Neuronal stem cell (in vitro differentiated cells): ENCODE measurements at regions not wholly inside any gene's neighbourhood (a gene's known extent, or its start where the extent isn't known, plus 50 kb on each side); places are given as distances from the start of the nearest gene placed in this dataset.

Experiments used
- DNase-seq: peaks from one replicate; pipeline ENCODE4 v3.0.0-alpha.2; 2013; ENCODE audit warnings: low spot score
- H2AFZ ChIP-seq: one replicate; pipeline ENCODE4 v1.6.1; 2013; ENCODE audit warnings: mild to moderate bottlenecking, low read length, inconsistent platforms
- H2AK5ac ChIP-seq: 2 replicates; pipeline ENCODE4 v1.6.1; 2013; ENCODE audit warnings: low read depth, mild to moderate bottlenecking, inconsistent platforms, low read length, moderate library complexity, mixed read lengths
- H2BK120ac ChIP-seq: 2 replicates; pipeline ENCODE4 v1.6.1; 2013; ENCODE audit warnings: low read depth, mild to moderate bottlenecking, inconsistent platforms, low read length, moderate library complexity, mixed read lengths
- H2BK12ac ChIP-seq: one replicate; pipeline ENCODE4 v1.6.1; 2013; ENCODE audit warnings: low read length, inconsistent platforms
- H2BK15ac ChIP-seq: 2 replicates; pipeline ENCODE4 v1.6.1; 2013; ENCODE audit warnings: mild to moderate bottlenecking, low read length, inconsistent platforms, mixed read lengths
- H2BK5ac ChIP-seq: one replicate; pipeline ENCODE4 v1.6.1; 2013; ENCODE audit warnings: inconsistent platforms, mild to moderate bottlenecking, low read length, moderate library complexity
- H3K14ac ChIP-seq: one replicate; pipeline ENCODE4 v1.6.1; 2013; ENCODE audit warnings: low read length, inconsistent platforms
- H3K18ac ChIP-seq: 2 replicates; pipeline ENCODE4 v1.6.1; 2013; ENCODE audit warnings: low read length, inconsistent platforms
- H3K23ac ChIP-seq: 2 replicates; pipeline ENCODE4 v1.6.1; 2013; ENCODE audit warnings: low read depth, mild to moderate bottlenecking, mixed read lengths, low read length, inconsistent platforms; ENCODE audit not compliant: poor library complexity
- H3K27ac ChIP-seq: replicated peaks from 3 replicates; pipeline ENCODE4 v1.5.1; 2013; ENCODE audit warnings: low read length, inconsistent platforms
- H3K27me3 ChIP-seq, 3 experiments: 2 replicates each; pipeline ENCODE4 v1.6.1; 2013; ENCODE audit warnings: low read length in 3 of 3, mild to moderate bottlenecking in 2 of 3, inconsistent platforms in 1 of 3, low read depth in 1 of 3, mixed read lengths in 1 of 3, moderate library complexity in 1 of 3; ENCODE audit not compliant: control insufficient read depth in 3 of 3, insufficient read depth in 3 of 3
- H3K36me3 ChIP-seq, 2 donors: replicated peaks in 1 of 2; 2 replicates each; pipeline ENCODE4 v1.6.1; 2013; ENCODE audit warnings: low read length in 2 of 2; ENCODE audit not compliant: control insufficient read depth in 2 of 2, insufficient read depth in 2 of 2
- H3K4ac ChIP-seq: 2 replicates; pipeline ENCODE4 v1.6.1; 2013; ENCODE audit warnings: inconsistent platforms, mild to moderate bottlenecking, low read length, moderate library complexity
- H3K4me1 ChIP-seq, 2 donors: 1 replicate in 1 of 2; 2 replicates in 1 of 2; pipeline ENCODE4 v1.6.1; 2013; ENCODE audit warnings: low read length in 2 of 2, low read depth in 1 of 2; ENCODE audit not compliant: control insufficient read depth in 2 of 2, insufficient read depth in 1 of 2
- H3K4me2 ChIP-seq: one replicate; pipeline ENCODE4 v1.6.1; 2013; ENCODE audit warnings: mild to moderate bottlenecking, low read length, inconsistent platforms; ENCODE audit not compliant: insufficient read depth, poor library complexity, severe bottlenecking
- H3K4me3 ChIP-seq, 2 donors: 2 replicates each; pipeline ENCODE4 v1.5.1; 2013; ENCODE audit warnings: low read length in 2 of 2, mild to moderate bottlenecking in 2 of 2, inconsistent platforms in 1 of 2, moderate library complexity in 1 of 2
- H3K79me1 ChIP-seq: one replicate; pipeline ENCODE4 v1.6.1; 2013; ENCODE audit warnings: low read depth, mild to moderate bottlenecking, inconsistent platforms, low read length, moderate library complexity
- H3K9ac ChIP-seq: one replicate; pipeline ENCODE4 v1.6.1; 2013; ENCODE audit warnings: mild to moderate bottlenecking, low read depth, low read length, inconsistent platforms; ENCODE audit not compliant: poor library complexity
- H3K9me3 ChIP-seq, 2 donors: replicated peaks in 1 of 2; 2 replicates each; pipeline versions ENCODE3 to v1.6.1; 2013; ENCODE audit warnings: low read length in 2 of 2, mild to moderate bottlenecking in 2 of 2, inconsistent platforms in 1 of 2, low read depth in 1 of 2, mixed read lengths in 1 of 2, moderate library complexity in 1 of 2; ENCODE audit not compliant: control insufficient read depth in 2 of 2, insufficient read depth in 1 of 2
- H4K8ac ChIP-seq: one replicate; pipeline ENCODE4 v1.6.1; 2013; ENCODE audit warnings: low read depth, mild to moderate bottlenecking, inconsistent platforms, low read length, moderate library complexity
- H4K91ac ChIP-seq: one replicate; pipeline ENCODE4 v1.6.1; 2013; ENCODE audit warnings: low read length, low read depth, mild to moderate bottlenecking, inconsistent platforms; ENCODE audit not compliant: poor library complexity
- WGBS, 2 donors: extraction: QIAGEN DNeasy Blood & Tissue Kit; methylation state at CpG; one replicate each; pipeline ENCODE4 v1.1.7; 2013; ENCODE audit warnings: missing lambda C conversion rate in 2 of 2, mixed read lengths in 1 of 2; ENCODE audit not compliant: insufficient read length in 2 of 2, insufficient replicate concordance in 1 of 2; ENCODE audit errors: extremely low coverage in 2 of 2; 5-methylcytosine and 5-hydroxymethylcytosine counted together

DNA sequence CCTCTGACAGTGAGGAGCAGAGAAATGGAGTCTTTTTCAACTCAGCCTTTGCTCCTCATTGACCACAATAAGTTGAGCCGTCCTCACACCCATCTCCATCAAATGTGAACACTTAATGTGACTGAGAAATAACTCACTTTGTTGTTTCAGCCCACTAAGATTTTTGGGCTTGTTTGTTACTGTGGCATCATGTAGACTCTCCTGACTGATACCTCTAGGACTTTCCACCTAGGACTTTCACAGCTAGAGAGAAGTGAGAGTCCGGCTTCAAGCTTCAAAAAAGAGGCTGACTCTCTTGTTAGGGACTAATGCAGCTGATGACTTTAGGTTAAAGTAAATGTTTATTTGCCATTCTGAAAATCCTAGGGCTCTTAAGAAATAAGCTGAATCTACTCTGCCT is 435.0 kb downstream of the TMEM114 start:
- no peak overlapping the region for H3K9ac ChIP-seq
- H3K4me3 ChIP-seq: no peak overlapping the region
- H3K79me1 ChIP-seq: no peaks in the 10 kb centered on the region
- no peaks in the 10 kb centered on the region for H3K36me3 ChIP-seq
- peaks cover 0 to 1% of the 10 kb centered on the region in 2 donors for H3K9me3 ChIP-seq
- H3K14ac ChIP-seq: no peak overlapping the region
- H4K91ac ChIP-seq: no peak overlapping the region
- no peak overlapping the region for H2BK15ac ChIP-seq
- H3K4ac ChIP-seq: no peak overlapping the region
- H3K4me2 ChIP-seq: no peak overlapping the region
- H3K4me1 ChIP-seq: no peaks in the 10 kb centered on the region
- no peak for DNase-seq
- no peak overlapping the region for H2AK5ac ChIP-seq
- H3K27me3 ChIP-seq: no peaks in the 10 kb centered on the region
- no peak overlapping the region for H2BK12ac ChIP-seq
- no peak overlapping the region for H2AFZ ChIP-seq
- no peak overlapping the region for H3K23ac ChIP-seq
- H3K18ac ChIP-seq: no peak overlapping the region
- WGBS, 2 donors: no CpG with 5 or more reads among the region's 2 CpGs
- no peak overlapping the region for H4K8ac ChIP-seq
- no peak overlapping the region for H3K27ac ChIP-seq
- no peak overlapping the region for H2BK5ac ChIP-seq
- H2BK120ac ChIP-seq: no peak overlapping the region

DNA sequence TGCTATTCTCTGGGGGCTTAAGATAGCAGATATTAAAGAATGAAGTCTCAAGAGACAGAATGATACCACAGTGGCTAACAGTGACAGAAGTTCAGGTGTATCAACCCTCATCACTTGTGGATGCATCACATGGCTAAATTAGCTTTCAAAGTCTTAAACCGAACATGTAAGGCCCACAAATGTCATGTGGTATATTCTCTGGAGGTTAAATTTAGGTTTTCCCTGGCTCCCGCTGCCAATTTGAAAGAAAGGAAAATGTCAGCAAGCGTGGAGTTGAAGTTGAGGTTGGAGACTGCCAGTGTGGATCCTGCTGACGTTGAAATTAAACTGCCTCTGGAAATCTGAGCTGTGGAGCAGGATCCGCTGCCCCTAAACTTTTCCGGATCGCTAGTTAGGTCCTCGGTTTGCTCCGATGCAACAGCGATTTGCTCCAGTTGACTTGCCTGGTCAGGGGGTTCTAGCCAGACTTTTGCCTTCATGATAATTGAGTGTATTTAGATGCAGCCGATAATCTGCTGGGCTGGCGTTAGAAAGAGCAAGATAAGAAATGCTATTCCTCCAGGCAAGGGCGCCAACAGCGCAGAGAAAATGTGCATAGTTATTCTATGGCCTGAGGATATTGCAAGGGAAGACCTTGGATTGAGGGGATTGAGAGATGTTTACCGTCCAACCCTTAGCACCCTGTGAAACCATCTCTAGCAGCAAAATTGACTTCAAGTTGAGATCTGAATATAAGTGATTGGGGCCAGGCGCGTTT is 443.9 kb downstream of the TMEM114 start:
- no peak overlapping the region for H3K27ac ChIP-seq
- no peak overlapping the region for H3K18ac ChIP-seq
- no peak overlapping the region for H4K91ac ChIP-seq
- WGBS, 2 donors: no CpG with 5 or more reads among the region's 17 CpGs
- H3K4me2 ChIP-seq: no peak overlapping the region
- no peak overlapping the region for H2BK15ac ChIP-seq
- no peak overlapping the region for H3K4me3 ChIP-seq
- no peak for DNase-seq
- no peak overlapping the region for H2AFZ ChIP-seq
- no peaks in the 10 kb centered on the region for H3K4me1 ChIP-seq
- no peak overlapping the region for H3K9ac ChIP-seq
- no peaks in the 10 kb centered on the region for H3K36me3 ChIP-seq
- no peak overlapping the region for H3K14ac ChIP-seq
- no peaks in the 10 kb centered on the region for H3K27me3 ChIP-seq
- H2BK12ac ChIP-seq: no peak overlapping the region
- H3K9me3 ChIP-seq: no peaks in the 10 kb centered on the region
- no peak overlapping the region for H2BK5ac ChIP-seq
- H4K8ac ChIP-seq: no peak overlapping the region
- H3K4ac ChIP-seq: no peak overlapping the region
- H3K23ac ChIP-seq: no peak overlapping the region
- no peaks in the 10 kb centered on the region for H3K79me1 ChIP-seq
- H2BK120ac ChIP-seq: no peak overlapping the region
- H2AK5ac ChIP-seq: no peak overlapping the region

DNA sequence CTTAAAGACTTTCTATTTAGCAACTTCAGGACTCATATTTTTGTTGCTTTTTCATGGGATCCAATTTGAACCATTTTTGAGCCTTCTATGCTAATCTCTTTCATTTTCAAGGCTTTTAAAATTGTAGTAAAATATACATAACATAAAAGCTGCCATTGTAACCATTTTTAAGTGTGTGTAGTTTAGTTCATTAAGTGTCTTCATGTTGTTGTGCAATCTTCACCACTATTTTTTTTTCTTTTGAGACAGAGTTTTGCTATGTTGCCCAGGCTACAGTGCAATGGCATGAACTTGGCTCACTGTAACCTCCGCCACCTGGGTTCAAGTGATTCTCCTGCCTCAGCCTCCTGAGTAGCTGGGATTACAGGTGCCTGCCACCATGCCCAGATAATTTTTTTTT is 451.6 kb downstream of the TMEM114 start:
- DNase-seq: no peak
- H3K79me1 ChIP-seq: no peaks in the 10 kb centered on the region
- H4K8ac ChIP-seq: no peak overlapping the region
- no peak overlapping the region for H3K27ac ChIP-seq
- no peak overlapping the region for H2BK5ac ChIP-seq
- no peak overlapping the region for H3K4me2 ChIP-seq
- no peaks in the 10 kb centered on the region for H3K9me3 ChIP-seq
- H3K4ac ChIP-seq: no peak overlapping the region
- peaks cover 0 to 3% of the 10 kb centered on the region in 2 donors for H3K4me1 ChIP-seq
- H2BK12ac ChIP-seq: no peak overlapping the region
- H3K9ac ChIP-seq: no peak overlapping the region
- WGBS, 2 donors: no CpG with 5 or more reads among the region's 1 CpG
- H2BK15ac ChIP-seq: no peak overlapping the region
- no peak overlapping the region for H2AK5ac ChIP-seq
- H3K4me3 ChIP-seq: no peak overlapping the region
- H3K27me3 ChIP-seq: no peaks in the 10 kb centered on the region
- H3K18ac ChIP-seq: no peak overlapping the region
- no peak overlapping the region for H2BK120ac ChIP-seq
- H4K91ac ChIP-seq: no peak overlapping the region
- no peak overlapping the region for H3K23ac ChIP-seq
- no peaks in the 10 kb centered on the region for H3K36me3 ChIP-seq
- H3K14ac ChIP-seq: no peak overlapping the region
- H2AFZ ChIP-seq: no peak overlapping the region

DNA sequence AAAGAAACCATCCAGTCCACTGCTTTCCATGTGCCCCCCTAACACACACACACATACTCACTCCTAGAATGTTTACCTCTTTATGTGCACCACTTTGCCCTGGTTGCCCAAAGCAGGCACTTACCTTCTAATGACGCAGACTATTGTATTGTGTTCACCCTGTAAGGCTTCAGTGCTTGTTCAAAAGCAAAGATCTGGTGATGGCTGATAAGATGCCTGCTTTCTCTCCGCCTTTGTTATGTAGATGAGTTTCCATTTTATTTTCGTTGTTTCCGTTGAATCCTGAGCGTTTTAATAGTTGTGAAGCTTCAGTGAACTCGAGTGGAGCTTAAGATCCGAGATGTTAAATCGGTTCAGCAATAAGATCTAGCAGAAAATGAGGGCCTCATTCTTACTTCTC is 452.7 kb downstream of the TMEM114 start:
- H3K27ac ChIP-seq: no peak overlapping the region
- H3K23ac ChIP-seq: no peak overlapping the region
- H3K4me3 ChIP-seq: no peak overlapping the region
- no peak overlapping the region for H2BK5ac ChIP-seq
- H2AK5ac ChIP-seq: no peak overlapping the region
- DNase-seq: no peak
- H3K4me2 ChIP-seq: no peak overlapping the region
- no peak overlapping the region for H2BK12ac ChIP-seq
- H2AFZ ChIP-seq: no peak overlapping the region
- H3K14ac ChIP-seq: no peak overlapping the region
- no peaks in the 10 kb centered on the region for H3K27me3 ChIP-seq
- H2BK15ac ChIP-seq: no peak overlapping the region
- no peak overlapping the region for H3K4ac ChIP-seq
- H3K79me1 ChIP-seq: no peaks in the 10 kb centered on the region
- H3K18ac ChIP-seq: no peak overlapping the region
- H4K8ac ChIP-seq: no peak overlapping the region
- no peak overlapping the region for H4K91ac ChIP-seq
- peaks cover 0 to 3% of the 10 kb centered on the region in 2 donors for H3K4me1 ChIP-seq
- H3K9ac ChIP-seq: no peak overlapping the region
- H3K9me3 ChIP-seq: no peaks in the 10 kb centered on the region
- H3K36me3 ChIP-seq: no peaks in the 10 kb centered on the region
- H2BK120ac ChIP-seq: no peak overlapping the region
- WGBS, 2 donors: no CpG with 5 or more reads among the region's 8 CpGs
